ENCODE measurements at regions not wholly inside any gene's neighbourhood (a gene's known extent, or its start where the extent isn't known, plus 50 kb on each side); places are given as distances from the start of the nearest gene placed in this dataset.

- TF ChIP-seq EZH2 (IDR thresholded peaks at IDR 0.05; ENCODE audit: low read length, missing control alignments): no peak
- no peak for TF ChIP-seq CTCF (conservative IDR thresholded peaks at IDR 0.05 in 1 of 2, IDR thresholded peaks at IDR 0.05 in 1 of 2; ENCODE audit: low read depth in 1 of 2, low read length in 2 of 2)
Observed at GRCh38 chr16:26348095-26348494, 656.3 kb downstream of the HS3ST4 start.

All from fibroblast of lung (primary cell).